ENCODE measurements at regions not wholly inside any gene's neighbourhood (a gene's known extent, or its start where the extent isn't known, plus 50 kb on each side); places are given as distances from the start of the nearest gene placed in this dataset.

DNA sequence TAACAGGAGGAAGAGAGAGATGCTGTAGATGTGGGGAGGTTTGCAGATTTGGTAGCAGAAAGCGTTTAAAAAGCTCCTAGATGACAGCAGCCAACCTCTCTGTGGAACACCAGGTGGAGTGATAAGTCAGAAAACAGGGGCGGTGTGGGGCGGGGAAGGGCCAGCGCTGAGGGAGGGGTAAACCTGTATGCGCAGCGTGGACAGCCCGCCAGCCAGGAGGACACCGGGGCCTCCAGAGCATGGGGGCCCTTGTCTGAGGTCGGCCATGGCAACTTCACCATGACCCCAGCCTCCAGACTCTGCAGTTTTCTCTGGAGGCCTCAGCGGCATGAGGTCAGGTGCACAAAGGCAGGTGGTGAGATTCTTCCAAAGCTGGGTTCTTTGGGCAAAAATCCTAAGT lies 423.7 kb downstream of the BRD1 start:
- Mint-ChIP-seq H3K9me3 (peaks cover 3% of the 10 kb centered on the region; the same call in 2 of the 3 replicates), H3K27me3 (ENCODE audit: insufficient read depth, low read depth, poor library complexity) (peaks cover 6% of the 10 kb centered on the region)

More for the DNA sequence above, 423.7 kb downstream of the BRD1 start:
- TF ChIP-seq, protein P1, sequence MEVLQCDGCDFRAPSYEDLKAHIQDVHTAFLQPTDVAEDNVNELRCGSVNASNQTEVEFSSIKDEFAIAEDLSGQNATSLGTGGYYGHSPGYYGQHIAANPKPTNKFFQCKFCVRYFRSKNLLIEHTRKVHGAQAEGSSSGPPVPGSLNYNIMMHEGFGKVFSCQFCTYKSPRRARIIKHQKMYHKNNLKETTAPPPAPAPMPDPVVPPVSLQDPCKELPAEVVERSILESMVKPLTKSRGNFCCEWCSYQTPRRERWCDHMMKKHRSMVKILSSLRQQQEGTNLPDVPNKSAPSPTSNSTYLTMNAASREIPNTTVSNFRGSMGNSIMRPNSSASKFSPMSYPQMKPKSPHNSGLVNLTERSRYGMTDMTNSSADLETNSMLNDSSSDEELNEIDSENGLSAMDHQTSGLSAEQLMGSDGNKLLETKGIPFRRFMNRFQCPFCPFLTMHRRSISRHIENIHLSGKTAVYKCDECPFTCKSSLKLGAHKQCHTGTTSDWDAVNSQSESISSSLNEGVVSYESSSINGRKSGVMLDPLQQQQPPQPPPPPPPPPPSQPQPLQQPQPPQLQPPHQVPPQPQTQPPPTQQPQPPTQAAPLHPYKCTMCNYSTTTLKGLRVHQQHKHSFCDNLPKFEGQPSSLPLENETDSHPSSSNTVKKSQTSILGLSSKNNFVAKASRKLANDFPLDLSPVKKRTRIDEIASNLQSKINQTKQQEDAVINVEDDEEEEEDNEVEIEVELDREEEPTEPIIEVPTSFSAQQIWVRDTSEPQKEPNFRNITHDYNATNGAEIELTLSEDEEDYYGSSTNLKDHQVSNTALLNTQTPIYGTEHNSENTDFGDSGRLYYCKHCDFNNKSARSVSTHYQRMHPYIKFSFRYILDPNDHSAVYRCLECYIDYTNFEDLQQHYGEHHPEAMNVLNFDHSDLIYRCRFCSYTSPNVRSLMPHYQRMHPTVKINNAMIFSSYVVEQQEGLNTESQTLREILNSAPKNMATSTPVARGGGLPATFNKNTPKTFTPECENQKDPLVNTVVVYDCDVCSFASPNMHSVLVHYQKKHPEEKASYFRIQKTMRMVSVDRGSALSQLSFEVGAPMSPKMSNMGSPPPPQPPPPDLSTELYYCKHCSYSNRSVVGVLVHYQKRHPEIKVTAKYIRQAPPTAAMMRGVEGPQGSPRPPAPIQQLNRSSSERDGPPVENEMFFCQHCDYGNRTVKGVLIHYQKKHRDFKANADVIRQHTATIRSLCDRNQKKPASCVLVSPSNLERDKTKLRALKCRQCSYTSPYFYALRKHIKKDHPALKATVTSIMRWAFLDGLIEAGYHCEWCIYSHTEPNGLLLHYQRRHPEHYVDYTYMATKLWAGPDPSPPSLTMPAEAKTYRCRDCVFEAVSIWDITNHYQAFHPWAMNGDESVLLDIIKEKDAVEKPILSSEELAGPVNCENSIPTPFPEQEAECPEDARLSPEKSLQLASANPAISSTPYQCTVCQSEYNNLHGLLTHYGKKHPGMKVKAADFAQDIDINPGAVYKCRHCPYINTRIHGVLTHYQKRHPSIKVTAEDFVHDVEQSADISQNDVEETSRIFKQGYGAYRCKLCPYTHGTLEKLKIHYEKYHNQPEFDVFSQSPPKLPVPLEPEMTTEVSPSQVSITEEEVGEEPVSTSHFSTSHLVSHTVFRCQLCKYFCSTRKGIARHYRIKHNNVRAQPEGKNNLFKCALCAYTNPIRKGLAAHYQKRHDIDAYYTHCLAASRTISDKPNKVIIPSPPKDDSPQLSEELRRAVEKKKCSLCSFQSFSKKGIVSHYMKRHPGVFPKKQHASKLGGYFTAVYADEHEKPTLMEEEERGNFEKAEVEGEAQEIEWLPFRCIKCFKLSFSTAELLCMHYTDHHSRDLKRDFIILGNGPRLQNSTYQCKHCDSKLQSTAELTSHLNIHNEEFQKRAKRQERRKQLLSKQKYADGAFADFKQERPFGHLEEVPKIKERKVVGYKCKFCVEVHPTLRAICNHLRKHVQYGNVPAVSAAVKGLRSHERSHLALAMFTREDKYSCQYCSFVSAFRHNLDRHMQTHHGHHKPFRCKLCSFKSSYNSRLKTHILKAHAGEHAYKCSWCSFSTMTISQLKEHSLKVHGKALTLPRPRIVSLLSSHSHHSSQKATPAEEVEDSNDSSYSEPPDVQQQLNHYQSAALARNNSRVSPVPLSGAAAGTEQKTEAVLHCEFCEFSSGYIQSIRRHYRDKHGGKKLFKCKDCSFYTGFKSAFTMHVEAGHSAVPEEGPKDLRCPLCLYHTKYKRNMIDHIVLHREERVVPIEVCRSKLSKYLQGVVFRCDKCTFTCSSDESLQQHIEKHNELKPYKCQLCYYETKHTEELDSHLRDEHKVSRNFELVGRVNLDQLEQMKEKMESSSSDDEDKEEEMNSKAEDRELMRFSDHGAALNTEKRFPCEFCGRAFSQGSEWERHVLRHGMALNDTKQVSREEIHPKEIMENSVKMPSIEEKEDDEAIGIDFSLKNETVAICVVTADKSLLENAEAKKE (CRISPR knock-in tag; IDR thresholded peaks at IDR 0.05): no peak
- TF ChIP-seq ZNF114 (CRISPR knock-in tag; IDR thresholded peaks at IDR 0.05): no peak
- no peak for TF ChIP-seq CREB1 (CRISPR knock-in tag; IDR thresholded peaks at IDR 0.05; ENCODE audit: low read depth)
- TF ChIP-seq, protein P2, sequence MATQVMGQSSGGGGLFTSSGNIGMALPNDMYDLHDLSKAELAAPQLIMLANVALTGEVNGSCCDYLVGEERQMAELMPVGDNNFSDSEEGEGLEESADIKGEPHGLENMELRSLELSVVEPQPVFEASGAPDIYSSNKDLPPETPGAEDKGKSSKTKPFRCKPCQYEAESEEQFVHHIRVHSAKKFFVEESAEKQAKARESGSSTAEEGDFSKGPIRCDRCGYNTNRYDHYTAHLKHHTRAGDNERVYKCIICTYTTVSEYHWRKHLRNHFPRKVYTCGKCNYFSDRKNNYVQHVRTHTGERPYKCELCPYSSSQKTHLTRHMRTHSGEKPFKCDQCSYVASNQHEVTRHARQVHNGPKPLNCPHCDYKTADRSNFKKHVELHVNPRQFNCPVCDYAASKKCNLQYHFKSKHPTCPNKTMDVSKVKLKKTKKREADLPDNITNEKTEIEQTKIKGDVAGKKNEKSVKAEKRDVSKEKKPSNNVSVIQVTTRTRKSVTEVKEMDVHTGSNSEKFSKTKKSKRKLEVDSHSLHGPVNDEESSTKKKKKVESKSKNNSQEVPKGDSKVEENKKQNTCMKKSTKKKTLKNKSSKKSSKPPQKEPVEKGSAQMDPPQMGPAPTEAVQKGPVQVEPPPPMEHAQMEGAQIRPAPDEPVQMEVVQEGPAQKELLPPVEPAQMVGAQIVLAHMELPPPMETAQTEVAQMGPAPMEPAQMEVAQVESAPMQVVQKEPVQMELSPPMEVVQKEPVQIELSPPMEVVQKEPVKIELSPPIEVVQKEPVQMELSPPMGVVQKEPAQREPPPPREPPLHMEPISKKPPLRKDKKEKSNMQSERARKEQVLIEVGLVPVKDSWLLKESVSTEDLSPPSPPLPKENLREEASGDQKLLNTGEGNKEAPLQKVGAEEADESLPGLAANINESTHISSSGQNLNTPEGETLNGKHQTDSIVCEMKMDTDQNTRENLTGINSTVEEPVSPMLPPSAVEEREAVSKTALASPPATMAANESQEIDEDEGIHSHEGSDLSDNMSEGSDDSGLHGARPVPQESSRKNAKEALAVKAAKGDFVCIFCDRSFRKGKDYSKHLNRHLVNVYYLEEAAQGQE (IDR thresholded peaks at IDR 0.05; ENCODE audit: unreplicated experiment): no peak
- TF ChIP-seq STAT1 (IDR thresholded peaks at IDR 0.05; ENCODE audit: unreplicated experiment): no peak
- TF ChIP-seq POLR2AphosphoS5 (IDR thresholded peaks at IDR 0.05; ENCODE audit: low read depth): no peak
- TF ChIP-seq, protein P3, sequence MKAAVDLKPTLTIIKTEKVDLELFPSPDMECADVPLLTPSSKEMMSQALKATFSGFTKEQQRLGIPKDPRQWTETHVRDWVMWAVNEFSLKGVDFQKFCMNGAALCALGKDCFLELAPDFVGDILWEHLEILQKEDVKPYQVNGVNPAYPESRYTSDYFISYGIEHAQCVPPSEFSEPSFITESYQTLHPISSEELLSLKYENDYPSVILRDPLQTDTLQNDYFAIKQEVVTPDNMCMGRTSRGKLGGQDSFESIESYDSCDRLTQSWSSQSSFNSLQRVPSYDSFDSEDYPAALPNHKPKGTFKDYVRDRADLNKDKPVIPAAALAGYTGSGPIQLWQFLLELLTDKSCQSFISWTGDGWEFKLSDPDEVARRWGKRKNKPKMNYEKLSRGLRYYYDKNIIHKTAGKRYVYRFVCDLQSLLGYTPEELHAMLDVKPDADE (IDR thresholded peaks at IDR 0.05): no peak
- no peak for TF ChIP-seq NANOG (IDR thresholded peaks at IDR 0.05; ENCODE audit: borderline replicate concordance)
- TF ChIP-seq EZH2 (IDR thresholded peaks at IDR 0.05; ENCODE audit: low read depth, unreplicated experiment): no peak
- Mint-ChIP-seq H3K27ac (no peak overlapping the region), H3K4me1 (peaks cover 3% of the 10 kb centered on the region), H3K4me3 (no peak overlapping the region), H3K36me3 (ENCODE audit: low read depth) (no peaks in the 10 kb centered on the region; the same call in 2 of the 3 replicates)
- ATAC-seq (no peak), DNase-seq (ENCODE audit: low spot score) (no peak)
- H3K4me2 ChIP-seq: no peak overlapping the region
- no peaks in the 10 kb centered on the region for H4K20me1 ChIP-seq (replicated peaks; ENCODE audit: insufficient read depth)
- H3F3A ChIP-seq (replicated peaks; ENCODE audit: low read depth): no peaks in the 10 kb centered on the region
- H3K4me3 ChIP-seq: no peak overlapping the region
- no peaks in the 10 kb centered on the region for H3K27me3 ChIP-seq (ENCODE audit: insufficient read depth)
- no peak overlapping the region for H3K27ac ChIP-seq (ENCODE audit: low read depth)
- no peaks in the 10 kb centered on the region; the same call in 1 of the 2 replicates for H3K36me3 ChIP-seq (ENCODE audit: insufficient read depth)
- H3K79me2 ChIP-seq (replicated peaks; ENCODE audit: insufficient read depth): no peaks in the 10 kb centered on the region
- H3K9me2 ChIP-seq (ENCODE audit: insufficient read depth): no peaks in the 10 kb centered on the region
- no peaks in the 10 kb centered on the region for H3K4me1 ChIP-seq (ENCODE audit: insufficient read depth)
- H2AFZ ChIP-seq: no peak overlapping the region

All from GM23338 (cell line).